SK-N-SH (cell line): ENCODE measurements at regions not wholly inside any gene's neighbourhood (a gene's known extent, or its start where the extent isn't known, plus 50 kb on each side); places are given as distances from the start of the nearest gene placed in this dataset.

ENCODE experiments used
- CTCF ChIA-PET: fragments of 300-600, 350-600 bp; formaldehyde crosslinking; extraction: SDS; loops from one replicate; lab custom pipeline; 2021; lab: Yijun Ruan, JAX
- POLR2A ChIA-PET: fragments of 350-600 bp; sonication (Branson Sonifier 250); formaldehyde crosslinking; extraction: SDS; loops from one replicate; lab custom pipeline; 2020; ENCODE audit warnings: antibody characterized with exemption, inconsistent platforms; lab: Yijun Ruan, JAX
- DNase-seq: peaks from one replicate; pipeline ENCODE4 v3.0.0; 2012
- H2AFZ ChIP-seq: fragments of 200-600 bp; sonication (generic); 2 replicates; pipeline ENCODE4 v1.8.1; 2016; ENCODE audit warnings: antibody characterized with exemption, mild to moderate bottlenecking, low read depth
- H3F3A ChIP-seq: fragments of 200-600 bp; sonication (generic); replicated peaks from 2 replicates; pipeline ENCODE3; 2016; ENCODE audit warnings: antibody characterized with exemption, mild to moderate bottlenecking; ENCODE audit not compliant: insufficient read depth
- H3K27ac ChIP-seq, 2 experiments: fragments of 200-500 bp in 1 of 2; fragments of 200-600 bp in 1 of 2; sonication (Bioruptor generic) in 1 of 2; sonication (generic), shearing (Covaris generic) in 1 of 2; 2 replicates each; pipeline versions ENCODE4 v1.5.1 to v1.6.1; 2014 to 2016; ENCODE audit warnings: low read depth in 2 of 2, inconsistent platforms in 1 of 2, low read length in 1 of 2, mild to moderate bottlenecking in 1 of 2, mixed read lengths in 1 of 2
- H3K27me3 ChIP-seq: fragments of 200-600 bp; sonication (generic), shearing (Covaris generic); 2 replicates; pipeline ENCODE4 v1.6.1; 2016; ENCODE audit warnings: mixed run types; ENCODE audit not compliant: insufficient read depth
- H3K36me3 ChIP-seq, 2 experiments: fragments of 200-500 bp in 1 of 2; fragments of 200-600 bp in 1 of 2; sonication (Bioruptor generic) in 1 of 2; sonication (generic) in 1 of 2; replicated peaks in 1 of 2; 2 replicates each; pipeline versions ENCODE3 to v1.5.1; 2014 to 2016; ENCODE audit warnings: low read length in 1 of 2, mild to moderate bottlenecking in 1 of 2; ENCODE audit not compliant: insufficient read depth in 2 of 2, control insufficient read depth in 1 of 2
- H3K4me1 ChIP-seq, 2 experiments: fragments of 200-500 bp in 1 of 2; fragments of 200-600 bp in 1 of 2; sonication (Bioruptor generic) in 1 of 2; sonication (generic), shearing (Covaris generic) in 1 of 2; 2 replicates each; pipeline versions ENCODE4 v1.5.1 to v1.6.1; 2014 to 2016; ENCODE audit warnings: low read depth in 1 of 2, low read length in 1 of 2, mixed run types in 1 of 2; ENCODE audit not compliant: insufficient read depth in 2 of 2, control insufficient read depth in 1 of 2
- H3K4me2 ChIP-seq: fragments of 200-600 bp; sonication (generic), shearing (Covaris generic); 2 replicates; pipeline ENCODE4 v1.6.1; 2017; ENCODE audit warnings: mixed run types
- H3K4me3 ChIP-seq, 2 experiments: fragments of 200-500 bp in 1 of 2; fragments of 200-600 bp in 1 of 2; sonication (Bioruptor generic) in 1 of 2; sonication (generic), shearing (Covaris generic) in 1 of 2; 2 replicates each; pipeline versions ENCODE4 v1.5.1 to v1.8.1; 2014 to 2016; ENCODE audit warnings: low read depth in 2 of 2, inconsistent platforms in 1 of 2, low read length in 1 of 2, mild to moderate bottlenecking in 1 of 2, mixed read lengths in 1 of 2, moderate library complexity in 1 of 2
- H3K79me2 ChIP-seq: fragments of 200-600 bp; sonication (generic); 2 replicates; pipeline ENCODE4 v1.8.1; 2017; ENCODE audit warnings: mild to moderate bottlenecking; ENCODE audit not compliant: insufficient read depth
- H3K9ac ChIP-seq: fragments of 200-600 bp; sonication (generic); 2 replicates; pipeline ENCODE4 v1.6.1; 2017; ENCODE audit warnings: mixed run types
- H3K9me2 ChIP-seq: fragments of 200-600 bp; sonication (generic); 2 replicates; pipeline ENCODE4 v1.6.1; 2017; ENCODE audit warnings: mixed run types
- H3K9me3 ChIP-seq: fragments of 200-600 bp; sonication (generic); 2 replicates; pipeline ENCODE4 v1.6.1; 2017; ENCODE audit warnings: mixed run types, mild to moderate bottlenecking, moderate library complexity
- H4K20me1 ChIP-seq: fragments of 200-600 bp; sonication (generic); 2 replicates; pipeline ENCODE4 v1.6.1; 2017; ENCODE audit warnings: mild to moderate bottlenecking, mixed run types; ENCODE audit not compliant: insufficient read depth
- EP300 ChIP-seq, 2 experiments: IDR thresholded peaks; 2 replicates each; pipeline versions ENCODE4 v1.4.0 to v1.6.1; 2012; ENCODE audit warnings: borderline replicate concordance in 1 of 2, low read depth in 1 of 2, low read length in 1 of 2
- FOSL2 ChIP-seq: IDR thresholded peaks from 2 replicates; pipeline ENCODE4 v1.4.0; 2012; ENCODE audit warnings: low read depth, mild to moderate bottlenecking, moderate library complexity, borderline replicate concordance
- FOXJ3 ChIP-seq: sonication (generic); formaldehyde crosslinking; IDR thresholded peaks from 2 replicates; pipeline ENCODE4 v1.5.1; 2020; ENCODE audit warnings: mild to moderate bottlenecking, missing genetic modification reagents
- FOXM1 ChIP-seq: IDR thresholded peaks from 2 replicates; pipeline ENCODE4 v1.4.0; 2012; ENCODE audit warnings: low read depth, mild to moderate bottlenecking
- NFIC ChIP-seq: IDR thresholded peaks from 2 replicates; pipeline ENCODE4 v1.4.0; 2012; ENCODE audit warnings: borderline replicate concordance
- RAD21 ChIP-seq: IDR thresholded peaks from 2 replicates; pipeline ENCODE4 v1.6.1; 2012; ENCODE audit warnings: mild to moderate bottlenecking, low read length
- RCOR1 ChIP-seq: fragments of 150-350 bp; IDR thresholded peaks from 2 replicates; pipeline ENCODE4 v1.6.1; 2017; ENCODE audit warnings: antibody characterized with exemption, low read length
- SIN3A ChIP-seq: IDR thresholded peaks from 2 replicates; pipeline ENCODE4 v1.6.1; 2012; ENCODE audit warnings: low read depth, mild to moderate bottlenecking, low read length, moderate library complexity, borderline replicate concordance
- TAF1 ChIP-seq: IDR thresholded peaks from 2 replicates; pipeline ENCODE4 v1.6.1; 2012; ENCODE audit warnings: low read depth, mild to moderate bottlenecking, low read length, moderate library complexity, borderline replicate concordance
- TCF12 ChIP-seq: IDR thresholded peaks from 2 replicates; pipeline ENCODE4 v1.4.0; 2012
- WGBS: methylation state at CpG from one replicate; pipeline ENCODE4 v1.1.6; 2017; ENCODE audit warnings: low lambda C conversion rate; 5-methylcytosine and 5-hydroxymethylcytosine counted together
- TF ChIP-seq, protein P1 (sequence below): fragments of 200-600 bp; sonication (generic); IDR thresholded peaks from 2 replicates; pipeline ENCODE4 v1.6.1; 2017; ENCODE audit warnings: antibody characterized with exemption, mild to moderate bottlenecking, moderate library complexity
- TF ChIP-seq, protein P2 (sequence below): fragments of 150-350 bp; IDR thresholded peaks from 2 replicates; pipeline ENCODE4 v1.6.1; 2017; ENCODE audit warnings: antibody characterized with exemption, low read length, low read depth, borderline replicate concordance

GRCh38 chr12:73935817-73936216, 601.8 kb upstream of the ATXN7L3B start:
- ChIA-PET CTCF (interaction anchor here (0.7 to 1.0 kb wide), 2 partner anchors 86 to 476 kb away, joined by 3 read pairs; no protein-coding TSS in a partner anchor), POLR2A (no interaction called here)
- no peaks in the 10 kb centered on the region for H3K9me2 ChIP-seq
- TF ChIP-seq, protein P1, sequence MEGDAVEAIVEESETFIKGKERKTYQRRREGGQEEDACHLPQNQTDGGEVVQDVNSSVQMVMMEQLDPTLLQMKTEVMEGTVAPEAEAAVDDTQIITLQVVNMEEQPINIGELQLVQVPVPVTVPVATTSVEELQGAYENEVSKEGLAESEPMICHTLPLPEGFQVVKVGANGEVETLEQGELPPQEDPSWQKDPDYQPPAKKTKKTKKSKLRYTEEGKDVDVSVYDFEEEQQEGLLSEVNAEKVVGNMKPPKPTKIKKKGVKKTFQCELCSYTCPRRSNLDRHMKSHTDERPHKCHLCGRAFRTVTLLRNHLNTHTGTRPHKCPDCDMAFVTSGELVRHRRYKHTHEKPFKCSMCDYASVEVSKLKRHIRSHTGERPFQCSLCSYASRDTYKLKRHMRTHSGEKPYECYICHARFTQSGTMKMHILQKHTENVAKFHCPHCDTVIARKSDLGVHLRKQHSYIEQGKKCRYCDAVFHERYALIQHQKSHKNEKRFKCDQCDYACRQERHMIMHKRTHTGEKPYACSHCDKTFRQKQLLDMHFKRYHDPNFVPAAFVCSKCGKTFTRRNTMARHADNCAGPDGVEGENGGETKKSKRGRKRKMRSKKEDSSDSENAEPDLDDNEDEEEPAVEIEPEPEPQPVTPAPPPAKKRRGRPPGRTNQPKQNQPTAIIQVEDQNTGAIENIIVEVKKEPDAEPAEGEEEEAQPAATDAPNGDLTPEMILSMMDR = peak; percentile 48
- peak; percentile 30 for TF ChIP-seq RAD21
- TF ChIP-seq EP300 (IDR thresholded peaks at IDR 0.05; ENCODE audit: borderline replicate concordance in 1 of 2, low read depth in 1 of 2, low read length in 1 of 2) = no peak
- DNase-seq = no peak
- no peak overlapping the region for H2AFZ ChIP-seq
- 6% methylated on average over 1 of the region's 1 CpG for WGBS
- no peaks in the 10 kb centered on the region for H4K20me1 ChIP-seq
- H3K4me1 ChIP-seq = no peaks in the 10 kb centered on the region
- no peak overlapping the region for H3K27ac ChIP-seq
- H3K9ac ChIP-seq = no peak overlapping the region
- no peaks in the 10 kb centered on the region for H3F3A ChIP-seq
- no peaks in the 10 kb centered on the region for H3K27me3 ChIP-seq
- no peaks in the 10 kb centered on the region for H3K79me2 ChIP-seq
- no peaks in the 10 kb centered on the region for H3K9me3 ChIP-seq
- no peaks in the 10 kb centered on the region for H3K36me3 ChIP-seq
- H3K4me2 ChIP-seq = no peak overlapping the region
- H3K4me3 ChIP-seq = no peak overlapping the region

- no peaks in the 10 kb centered on the region for H3K27me3 ChIP-seq
- H3K36me3 ChIP-seq = no peaks in the 10 kb centered on the region
- no peak for DNase-seq
- H3K9me2 ChIP-seq = no peaks in the 10 kb centered on the region
- H3K79me2 ChIP-seq = no peaks in the 10 kb centered on the region
- ChIA-PET POLR2A (no interaction called here), CTCF (no interaction called here)
- no peaks in the 10 kb centered on the region for H4K20me1 ChIP-seq
- H3K4me3 ChIP-seq = no peak overlapping the region
- no peaks in the 10 kb centered on the region for H3F3A ChIP-seq
- TF ChIP-seq RCOR1 (no peak), FOXM1 (no peak), TAF1 (no peak), FOSL2 (no peak), RAD21 (no peak), FOXJ3 (CRISPR knock-in tag) (no peak), NFIC (no peak), TCF12 (no peak), SIN3A (no peak)
- TF ChIP-seq, protein P2, sequence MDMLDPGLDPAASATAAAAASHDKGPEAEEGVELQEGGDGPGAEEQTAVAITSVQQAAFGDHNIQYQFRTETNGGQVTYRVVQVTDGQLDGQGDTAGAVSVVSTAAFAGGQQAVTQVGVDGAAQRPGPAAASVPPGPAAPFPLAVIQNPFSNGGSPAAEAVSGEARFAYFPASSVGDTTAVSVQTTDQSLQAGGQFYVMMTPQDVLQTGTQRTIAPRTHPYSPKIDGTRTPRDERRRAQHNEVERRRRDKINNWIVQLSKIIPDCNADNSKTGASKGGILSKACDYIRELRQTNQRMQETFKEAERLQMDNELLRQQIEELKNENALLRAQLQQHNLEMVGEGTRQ = no peak
- no peaks in the 10 kb centered on the region for H3K4me1 ChIP-seq
- no peak overlapping the region for H3K9ac ChIP-seq
- no peak overlapping the region for H3K4me2 ChIP-seq
- WGBS = 10% methylated on average over 8 of the region's 8 CpGs
- H3K9me3 ChIP-seq = no peaks in the 10 kb centered on the region
- H2AFZ ChIP-seq = no peak overlapping the region
- no peak overlapping the region for H3K27ac ChIP-seq
These were observed 590.2 kb upstream of the ATXN7L3B start for GRCh38 chr12:73947326-73948026.
